GM19025 (cell line): ENCODE measurements at regions not wholly inside any gene's neighbourhood (a gene's known extent, or its start where the extent isn't known, plus 50 kb on each side); places are given as distances from the start of the nearest gene placed in this dataset.
"Not testable (repeated sequence)": the region's sequence is repeated elsewhere in the genome, so short reads cannot be mapped to it uniquely, and the experiment has no call there.

ENCODE experiments used
- ATAC-seq: cut with Tn5 transposase; IDR thresholded peaks from one replicate; pipeline ENCODE4 v1.9.1; 2021; ENCODE audit warnings: mild to moderate bottlenecking, low read depth, moderate library complexity; ENCODE audit not compliant: unreplicated experiment

DNA sequence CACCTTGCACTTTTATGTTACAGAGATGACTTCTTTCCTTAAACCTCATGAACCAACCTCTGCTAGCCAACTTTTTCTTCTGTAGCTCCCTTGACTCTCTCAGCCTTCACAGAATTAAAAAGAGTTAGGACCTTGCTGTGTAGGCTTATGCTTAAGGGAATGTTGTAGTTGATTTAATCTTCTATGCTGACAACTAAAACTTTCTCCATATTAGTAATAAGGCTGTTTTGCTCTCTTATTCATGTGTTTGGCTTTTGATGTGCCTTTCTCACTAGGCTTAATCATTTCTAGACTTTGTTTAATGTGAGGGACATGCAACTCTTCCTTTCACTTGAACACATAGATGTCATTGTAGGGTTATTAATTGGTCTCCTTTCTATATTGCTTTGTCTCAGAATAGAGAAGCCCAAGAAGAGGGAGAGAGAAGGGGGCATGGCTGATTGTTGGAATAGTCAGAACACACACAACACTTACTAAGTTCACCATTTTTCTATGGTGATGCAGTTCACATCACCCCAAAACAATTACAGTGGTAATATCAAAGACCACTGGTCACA is 509.5 kb downstream of the UQCRFS1 start:
- no peak for ATAC-seq

GRCh38 chr19:28701491-28701890 is 511.5 kb downstream of the UQCRFS1 start:
- ATAC-seq = no peak

GRCh38 chr19:28700176-28700575 is 512.8 kb downstream of the UQCRFS1 start:
- no peak for ATAC-seq

- ATAC-seq = no peak
Observed at GRCh38 chr19:28697308-28697707, 515.6 kb downstream of the UQCRFS1 start.

DNA sequence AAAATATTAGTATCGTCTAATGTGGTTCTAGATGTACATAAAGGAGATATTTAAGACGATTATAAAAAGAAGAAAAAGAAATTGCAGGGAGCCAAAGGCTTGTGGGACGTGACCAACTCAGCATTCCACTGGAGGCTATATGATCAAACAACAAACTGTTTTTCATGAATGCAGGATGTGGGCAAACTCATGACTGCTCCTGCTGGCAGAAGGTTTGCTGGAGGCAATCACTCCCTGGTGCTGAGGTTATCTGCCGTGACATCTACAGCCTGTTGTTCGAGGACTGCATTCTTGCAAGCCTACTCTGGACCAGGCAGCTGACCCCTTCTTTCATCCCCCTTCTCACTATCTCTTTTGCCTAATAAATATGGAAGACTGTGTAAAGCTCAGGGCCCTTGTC is 518.1 kb downstream of the UQCRFS1 start:
- no peak for ATAC-seq

- no peak for ATAC-seq
Observed at GRCh38 chr19:28691683-28692082, 521.3 kb downstream of the UQCRFS1 start.

DNA sequence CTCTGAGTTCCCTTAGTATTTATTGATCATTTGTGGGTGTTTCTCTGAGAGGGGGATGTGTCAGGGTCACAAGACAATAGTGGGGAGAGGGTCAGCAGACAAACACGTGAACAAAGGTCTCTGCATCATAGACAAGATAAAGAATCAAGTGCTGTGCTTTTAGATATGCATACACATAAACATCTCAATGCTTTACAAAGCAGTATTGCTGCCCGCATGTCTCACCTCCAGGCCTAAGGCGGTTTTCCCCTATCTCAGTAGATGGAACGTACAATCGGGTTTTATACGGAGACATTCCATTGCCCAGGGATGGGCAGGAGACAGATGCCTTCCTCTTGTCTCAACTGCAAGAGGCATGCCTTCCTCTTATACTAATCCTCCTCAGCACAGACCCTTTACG is 523.5 kb downstream of the UQCRFS1 start:
- not testable (repeated sequence) for ATAC-seq

DNA sequence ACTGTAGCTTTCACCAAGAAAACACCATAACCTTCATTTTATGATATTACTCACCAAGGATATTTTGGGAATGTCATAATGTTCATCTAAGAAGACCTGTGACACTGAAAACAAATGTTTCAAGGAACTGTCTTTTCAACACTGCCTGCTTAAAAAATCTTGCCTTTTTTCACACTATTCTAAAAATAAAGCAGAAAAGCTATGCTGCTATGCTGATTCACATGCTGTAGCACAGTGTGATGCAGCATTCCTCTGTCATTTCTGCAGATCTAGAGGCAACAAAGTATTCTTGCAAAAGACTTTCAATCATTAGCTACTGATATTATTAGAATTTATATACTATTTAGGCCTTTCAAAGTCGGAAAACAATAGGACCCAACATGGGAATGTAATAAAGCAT is 525.7 kb downstream of the UQCRFS1 start:
- ATAC-seq = no peak

DNA sequence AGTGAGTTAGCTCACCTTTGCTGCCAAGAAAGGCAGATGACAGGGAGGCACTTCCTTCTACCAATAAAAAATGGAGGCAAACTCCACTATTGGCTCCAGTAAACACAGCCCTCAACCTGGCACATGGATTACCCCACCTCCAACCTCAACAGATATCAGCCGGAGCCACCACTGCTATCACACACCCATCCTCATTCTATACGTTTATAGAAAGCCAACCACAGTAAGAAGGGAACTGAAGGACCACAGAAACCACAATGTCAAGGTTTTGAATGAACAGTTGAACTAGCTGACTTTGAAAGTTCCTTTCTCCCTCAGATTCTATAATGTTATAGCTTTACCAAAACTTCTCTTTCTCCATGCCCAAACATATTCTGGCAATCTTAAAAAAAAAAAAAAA is 526.2 kb downstream of the UQCRFS1 start:
- no peak for ATAC-seq

GRCh38 chr19:28685802-28686201 is 527.1 kb downstream of the UQCRFS1 start:
- no peak for ATAC-seq

GRCh38 chr19:28685077-28685476 is 527.9 kb downstream of the UQCRFS1 start:
- not testable (repeated sequence) for ATAC-seq

DNA sequence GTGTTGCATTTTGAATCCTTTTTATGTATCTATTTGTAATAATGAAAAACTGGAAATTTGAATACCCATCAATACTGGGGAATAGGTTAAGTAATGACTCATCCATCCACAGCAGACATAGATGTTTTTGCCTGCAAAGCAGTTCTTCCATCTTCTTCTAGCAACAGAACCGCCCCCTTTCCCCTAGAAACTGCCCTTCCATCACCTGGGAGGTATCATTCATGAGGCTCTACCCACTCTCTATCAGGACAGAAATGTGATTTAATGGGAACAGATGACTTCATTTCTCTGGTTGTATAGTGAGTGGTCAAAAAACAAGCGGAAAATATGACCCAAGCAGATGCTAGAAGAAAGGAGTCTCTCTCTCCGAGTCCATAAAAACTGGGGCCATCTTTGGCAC is 532.8 kb downstream of the UQCRFS1 start:
- no peak for ATAC-seq

DNA sequence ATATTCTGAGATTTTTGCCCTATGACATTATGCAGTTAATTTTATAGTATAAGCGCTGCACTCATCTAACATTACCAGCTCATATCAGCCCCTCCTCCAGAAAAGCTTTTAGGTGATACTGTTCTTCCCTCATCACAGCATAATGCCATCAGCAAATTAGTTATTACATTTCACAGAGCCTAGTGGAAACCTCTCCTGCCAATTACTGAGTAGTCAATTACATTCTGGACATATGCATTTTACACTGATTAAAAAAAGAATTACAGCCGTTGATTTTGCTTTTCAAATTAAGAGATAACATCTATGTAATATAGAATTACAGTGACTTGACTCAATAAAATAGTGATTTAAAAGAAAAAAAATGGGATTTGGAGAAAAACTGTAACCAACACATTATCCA is 542.1 kb downstream of the UQCRFS1 start:
- ATAC-seq = no peak

GRCh38 chr19:28669804-28670203 is 543.1 kb downstream of the UQCRFS1 start:
- ATAC-seq = no peak

DNA sequence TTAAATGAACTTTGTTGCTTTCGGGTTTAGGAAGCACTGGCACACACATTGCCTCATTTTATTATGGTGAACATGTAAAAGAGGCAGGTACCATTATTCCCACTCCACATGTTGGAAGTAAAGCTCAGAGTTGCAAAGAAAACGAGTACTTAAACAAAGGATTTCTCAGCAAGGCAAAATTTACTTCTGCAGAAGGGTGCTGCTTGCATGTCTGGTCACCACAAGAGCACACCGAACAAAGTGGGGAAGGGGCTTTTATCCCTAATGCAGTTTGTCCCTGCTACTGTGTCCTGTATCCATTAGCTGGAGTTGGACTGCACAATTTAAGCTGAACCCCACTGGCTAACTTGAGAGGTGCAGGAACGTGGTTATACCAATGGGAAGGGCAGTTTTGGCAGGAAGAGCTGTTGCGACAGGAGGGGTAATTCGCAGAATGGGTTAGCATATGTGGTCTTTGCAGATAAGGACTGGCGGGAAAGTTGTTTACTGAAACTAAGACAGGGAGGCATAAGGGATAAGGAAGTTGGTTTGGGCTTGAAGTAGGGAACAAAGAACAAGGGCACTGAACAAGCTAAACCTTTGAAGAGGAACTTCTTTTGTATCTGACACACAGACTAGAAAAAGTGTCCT is 545.5 kb downstream of the UQCRFS1 start:
- no peak for ATAC-seq

GRCh38 chr19:28665748-28666147 is 547.2 kb downstream of the UQCRFS1 start:
- ATAC-seq = no peak

- no peak for ATAC-seq
Observed at GRCh38 chr19:28656644-28657043, 556.3 kb downstream of the UQCRFS1 start.

DNA sequence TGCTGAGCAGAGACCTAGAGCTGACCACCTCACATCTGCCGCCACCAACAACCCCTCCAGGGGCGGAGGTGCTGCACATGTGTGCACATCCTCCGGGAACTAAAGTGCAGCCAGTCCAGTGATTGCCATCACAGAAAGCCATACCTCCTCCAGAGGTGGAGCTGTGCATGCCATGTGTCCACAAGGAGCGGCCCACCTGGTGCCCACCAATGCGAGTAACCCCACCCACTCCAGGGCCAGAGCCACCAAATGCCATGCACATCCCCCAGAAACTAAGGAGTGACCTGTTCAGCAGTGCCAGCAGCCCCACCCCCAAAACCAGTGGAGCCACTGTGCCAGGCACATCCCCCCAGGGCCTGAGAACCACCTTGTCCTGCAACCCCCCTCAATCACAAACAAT is 557.9 kb downstream of the UQCRFS1 start:
- ATAC-seq = no peak

- no peak for ATAC-seq
Observed at GRCh38 chr19:28652765-28653164, 560.2 kb downstream of the UQCRFS1 start.

- ATAC-seq = no peak
Observed at GRCh38 chr19:28646629-28647028, 566.3 kb downstream of the UQCRFS1 start.

DNA sequence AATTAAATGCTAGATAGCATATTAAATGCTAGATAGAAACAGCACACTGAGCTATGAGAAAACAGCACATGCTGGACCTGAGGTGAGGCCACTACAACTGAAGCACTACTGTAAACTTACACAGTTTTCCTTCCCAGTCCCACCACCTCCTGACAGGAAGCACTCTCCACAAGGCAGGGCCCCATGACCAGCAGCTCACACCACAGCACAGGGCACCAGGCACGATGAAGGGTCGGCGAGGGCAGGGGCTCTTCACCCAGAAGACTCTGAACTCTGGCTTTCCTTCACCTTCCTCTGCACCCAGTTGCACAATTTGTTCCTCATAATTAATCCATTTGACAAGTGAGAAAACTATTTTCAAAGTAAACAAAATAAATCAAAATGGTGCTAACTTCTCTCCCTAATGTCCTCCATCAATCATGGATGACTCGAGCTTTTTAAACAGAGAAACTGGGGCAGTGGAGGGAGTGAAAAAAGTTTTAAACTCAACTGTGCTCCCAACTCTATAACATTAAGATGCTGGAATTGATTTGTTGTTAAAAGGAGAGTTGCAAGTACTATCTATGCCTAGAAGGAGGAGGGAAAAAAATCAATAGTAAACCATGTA is 568.7 kb downstream of the UQCRFS1 start:
- no peak for ATAC-seq
